ENCODE measurements at regions not wholly inside any gene's neighbourhood (a gene's known extent, or its start where the extent isn't known, plus 50 kb on each side); places are given as distances from the start of the nearest gene placed in this dataset.

GRCh38 chr12:38961012-38961411 is 55.6 kb upstream of the CPNE8 start:
- TF ChIP-seq POLR2AphosphoS5 (IDR thresholded peaks at IDR 0.05; ENCODE audit: borderline replicate concordance, low read depth, low read length) (no peak), FOXP2 (optimal IDR thresholded peaks at IDR 0.05; ENCODE audit: control extremely low read depth, extremely low read length, insufficient read depth) (no peak), EZH2 (IDR thresholded peaks at IDR 0.05) (no peak)
- Histone ChIP-seq H3K36me3 (ENCODE audit: insufficient read depth, low read length) (no peaks in the 10 kb centered on the region), H3K9me3 (ENCODE audit: low read depth, low read length) (no peaks in the 10 kb centered on the region; the same call in 1 of the 2 replicates), H3K4me3 (no peak overlapping the region), H3K27ac (peak overlapping the region; percentile 46; the same call in 1 of the 2 replicates), H3K9ac (ENCODE audit: insufficient read length) (no peak overlapping the region)
- no peak for DNase-seq (ENCODE audit: low read depth, low spot score)

DNA sequence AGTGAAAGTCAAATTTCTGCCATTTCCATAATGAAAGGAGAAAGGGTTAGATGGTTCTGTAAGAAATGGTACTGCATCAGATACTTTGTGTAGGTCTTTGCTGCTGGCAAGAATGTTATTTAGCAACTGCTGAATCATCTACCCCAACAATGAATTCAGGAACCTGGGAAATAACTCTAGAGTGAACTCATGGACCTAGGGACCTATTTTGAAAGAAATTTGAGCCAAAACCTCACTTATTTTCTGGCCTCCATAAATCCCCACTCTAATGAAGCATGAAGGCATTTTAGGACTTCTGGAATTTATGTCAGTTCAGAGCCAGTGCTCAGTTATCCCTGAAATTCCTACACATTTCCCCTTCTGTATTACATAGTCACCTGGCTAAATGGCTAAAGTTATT is 50.9 kb upstream of the CPNE8 start:
- Histone ChIP-seq H3K4me3 (no peak overlapping the region), H3K9ac (ENCODE audit: insufficient read length) (no peak overlapping the region), H3K27ac (no peak overlapping the region), H3K36me3 (ENCODE audit: insufficient read depth, low read length) (no peaks in the 10 kb centered on the region), H3K9me3 (ENCODE audit: low read depth, low read length) (no peaks in the 10 kb centered on the region; the same call in 1 of the 2 replicates)
- DNase-seq (ENCODE audit: low read depth, low spot score) = no peak
- TF ChIP-seq EZH2 (IDR thresholded peaks at IDR 0.05) (no peak), FOXP2 (optimal IDR thresholded peaks at IDR 0.05; ENCODE audit: control extremely low read depth, extremely low read length, insufficient read depth) (no peak), POLR2AphosphoS5 (IDR thresholded peaks at IDR 0.05; ENCODE audit: borderline replicate concordance, low read depth, low read length) (no peak)

All from SK-N-MC (cell line).